ENCODE measurements at regions not wholly inside any gene's neighbourhood (a gene's known extent, or its start where the extent isn't known, plus 50 kb on each side); places are given as distances from the start of the nearest gene placed in this dataset.
"Not testable (repeated sequence)": the region's sequence is repeated elsewhere in the genome, so short reads cannot be mapped to it uniquely, and the experiment has no call there.

GRCh38 chr3:30521156-30521715 lies 85.2 kb upstream of the TGFBR2 start:
- peak; percentile 52 for DNase-seq (ENCODE audit: low read depth)

- no peak for DNase-seq (ENCODE audit: low read depth)
Observed at GRCh38 chr3:30522476-30522875, 83.9 kb upstream of the TGFBR2 start.

- DNase-seq (ENCODE audit: low read depth), result no peak
Observed at GRCh38 chr3:30523366-30523765, 83.0 kb upstream of the TGFBR2 start.

GRCh38 chr3:30524357-30525040 lies 81.9 kb upstream of the TGFBR2 start:
- DNase-seq (ENCODE audit: low read depth), result no peak

- no peak for DNase-seq (ENCODE audit: low read depth)
Observed at GRCh38 chr3:30526031-30526430, 80.4 kb upstream of the TGFBR2 start.

- no peak for DNase-seq (ENCODE audit: low read depth)
Observed at GRCh38 chr3:30527186-30527585, 79.2 kb upstream of the TGFBR2 start.

- DNase-seq (ENCODE audit: low read depth), result no peak
Observed at GRCh38 chr3:30527720-30528119, 78.7 kb upstream of the TGFBR2 start.

- no peak for DNase-seq (ENCODE audit: low read depth)
Observed at GRCh38 chr3:30530084-30530483, 76.3 kb upstream of the TGFBR2 start.

- DNase-seq (ENCODE audit: low read depth), result no peak
Observed at GRCh38 chr3:30531017-30531570, 75.3 kb upstream of the TGFBR2 start.

GRCh38 chr3:30535525-30535924 lies 70.9 kb upstream of the TGFBR2 start:
- no peak for DNase-seq (ENCODE audit: low read depth)

- peak; percentile 92 for DNase-seq (ENCODE audit: low read depth)
Observed at GRCh38 chr3:30538791-30539190, 67.6 kb upstream of the TGFBR2 start.

GRCh38 chr3:30539206-30539605 lies 67.2 kb upstream of the TGFBR2 start:
- no peak for DNase-seq (ENCODE audit: low read depth)

GRCh38 chr3:30539772-30540171 lies 66.6 kb upstream of the TGFBR2 start:
- DNase-seq (ENCODE audit: low read depth), result peak; percentile 77

- DNase-seq (ENCODE audit: low read depth), result not testable (repeated sequence)
Observed at GRCh38 chr3:30541156-30541555, 65.2 kb upstream of the TGFBR2 start.

- no peak for DNase-seq (ENCODE audit: low read depth)
Observed at GRCh38 chr3:30542897-30543296, 63.5 kb upstream of the TGFBR2 start.

- peak; percentile 97 for DNase-seq (ENCODE audit: low read depth)
Observed at GRCh38 chr3:30544812-30545211, 61.6 kb upstream of the TGFBR2 start.

- no peak for DNase-seq (ENCODE audit: low read depth)
Observed at GRCh38 chr3:30546934-30547333, 59.5 kb upstream of the TGFBR2 start.

GRCh38 chr3:30547716-30548115 lies 58.7 kb upstream of the TGFBR2 start:
- DNase-seq (ENCODE audit: low read depth), result no peak

GRCh38 chr3:30548600-30548999 lies 57.8 kb upstream of the TGFBR2 start:
- no peak for DNase-seq (ENCODE audit: low read depth)

GRCh38 chr3:30549600-30549999 lies 56.8 kb upstream of the TGFBR2 start:
- DNase-seq (ENCODE audit: low read depth), result no peak

- DNase-seq (ENCODE audit: low read depth), result no peak
Observed at GRCh38 chr3:30550246-30550645, 56.2 kb upstream of the TGFBR2 start.

- DNase-seq (ENCODE audit: low read depth), result no peak
Observed at GRCh38 chr3:30551266-30551665, 55.1 kb upstream of the TGFBR2 start.

GRCh38 chr3:30551927-30552326 lies 54.5 kb upstream of the TGFBR2 start:
- DNase-seq (ENCODE audit: low read depth), result no peak
